T-helper 9 cell (primary cell): ENCODE measurements at regions not wholly inside any gene's neighbourhood (a gene's known extent, or its start where the extent isn't known, plus 50 kb on each side); places are given as distances from the start of the nearest gene placed in this dataset.

ENCODE experiments used
- DNase-seq: peaks from one replicate; pipeline ENCODE4 v3.0.0-alpha.2; 2020

DNA sequence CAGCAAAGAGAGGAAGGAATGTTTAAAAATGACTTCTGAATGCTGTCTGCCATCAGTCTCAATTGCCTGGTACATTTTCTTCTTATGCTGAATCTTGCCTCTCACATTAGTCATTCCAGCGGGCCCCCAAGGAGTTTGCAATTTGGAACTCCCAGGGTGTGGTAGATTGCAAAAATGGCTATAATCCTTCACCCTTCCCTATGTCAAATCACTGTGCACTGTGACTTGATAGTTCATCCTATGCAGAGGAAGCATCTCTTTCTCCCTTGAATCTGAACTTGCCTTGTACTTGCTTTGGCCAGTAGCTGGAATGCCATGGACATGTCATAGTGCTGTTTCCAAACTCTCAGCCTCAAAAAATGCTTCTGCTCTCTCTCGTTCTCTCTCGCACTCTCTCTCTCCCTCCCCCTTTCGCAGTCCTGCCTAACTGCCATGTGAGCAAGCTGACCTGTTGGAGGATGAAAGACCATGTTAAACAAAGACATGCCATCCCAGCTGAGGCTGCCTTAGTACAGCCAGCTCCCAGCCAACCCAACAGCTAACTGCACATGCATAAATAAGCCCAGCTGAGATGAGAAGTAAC is 284.0 kb upstream of the TLE4 start:
- DNase-seq = no peak

GRCh38 chr9:79289856-79290255 is 281.9 kb upstream of the TLE4 start:
- no peak for DNase-seq

GRCh38 chr9:79292731-79293280 is 279.0 kb upstream of the TLE4 start:
- no peak for DNase-seq

DNA sequence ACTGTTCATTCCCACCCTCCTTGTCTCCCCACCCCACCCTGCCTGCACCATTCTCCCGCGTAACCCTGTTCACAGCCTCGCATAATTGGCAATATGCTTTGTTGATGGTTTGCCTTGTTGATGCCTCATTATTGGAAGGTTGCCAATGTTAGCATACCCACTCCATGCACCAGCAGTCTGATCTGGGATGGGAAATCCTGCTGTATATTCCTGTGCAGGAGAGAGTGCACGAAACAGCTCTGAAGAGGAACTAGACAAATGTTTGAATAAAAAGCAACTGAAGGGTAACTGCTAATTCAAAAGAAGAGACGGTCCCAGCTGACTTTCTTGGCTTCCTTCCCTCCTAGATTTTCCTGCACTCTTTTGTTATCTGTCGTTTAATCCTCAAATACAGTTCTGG is 271.7 kb upstream of the TLE4 start:
- DNase-seq = no peak

GRCh38 chr9:79301085-79301484 is 270.7 kb upstream of the TLE4 start:
- no peak for DNase-seq

DNA sequence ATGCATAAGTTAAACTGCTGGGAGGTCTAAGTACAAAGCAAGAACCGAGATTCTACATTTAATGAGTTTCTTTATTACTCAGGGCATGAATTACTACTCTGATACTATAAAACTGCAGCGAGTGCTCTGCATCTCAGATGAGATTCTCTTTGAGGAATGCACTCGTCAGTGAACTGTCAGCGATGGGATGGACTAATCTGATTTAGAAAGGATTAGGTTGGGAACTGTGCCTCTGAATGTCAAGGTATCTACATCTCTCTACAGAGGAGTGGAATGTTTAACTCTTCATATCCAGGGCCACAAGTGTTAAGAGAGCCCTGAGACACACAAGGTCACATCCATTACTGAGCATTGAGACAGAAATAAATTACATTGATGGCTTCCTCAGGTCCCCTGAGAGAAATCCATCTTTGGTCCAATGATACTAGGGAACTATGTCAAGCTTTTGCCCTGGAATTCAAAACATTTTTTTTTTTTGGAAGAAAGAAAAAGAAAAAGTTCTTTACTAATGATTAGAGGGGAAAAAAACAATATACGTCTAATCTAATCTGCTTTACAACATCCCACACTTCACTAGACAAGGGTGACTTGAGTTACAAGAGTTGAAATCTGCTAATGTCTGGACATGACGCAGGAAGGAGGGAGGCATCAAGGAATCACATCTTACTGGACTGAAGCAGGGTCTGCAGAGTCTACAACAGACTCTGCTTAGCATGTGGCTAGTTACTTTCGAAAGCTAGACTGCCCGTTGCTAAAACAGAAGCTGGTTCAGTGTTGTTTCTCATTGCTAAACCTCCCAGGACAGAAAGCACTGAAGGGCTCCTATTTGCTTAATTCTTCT is 270.0 kb upstream of the TLE4 start:
- DNase-seq = no peak

- no peak for DNase-seq
These were observed 269.2 kb upstream of the TLE4 start for GRCh38 chr9:79302569-79302968.

- DNase-seq = no peak
These were observed 263.8 kb upstream of the TLE4 start for GRCh38 chr9:79308012-79308411.

- no peak for DNase-seq
These were observed 258.9 kb upstream of the TLE4 start for GRCh38 chr9:79312686-79313421.

DNA sequence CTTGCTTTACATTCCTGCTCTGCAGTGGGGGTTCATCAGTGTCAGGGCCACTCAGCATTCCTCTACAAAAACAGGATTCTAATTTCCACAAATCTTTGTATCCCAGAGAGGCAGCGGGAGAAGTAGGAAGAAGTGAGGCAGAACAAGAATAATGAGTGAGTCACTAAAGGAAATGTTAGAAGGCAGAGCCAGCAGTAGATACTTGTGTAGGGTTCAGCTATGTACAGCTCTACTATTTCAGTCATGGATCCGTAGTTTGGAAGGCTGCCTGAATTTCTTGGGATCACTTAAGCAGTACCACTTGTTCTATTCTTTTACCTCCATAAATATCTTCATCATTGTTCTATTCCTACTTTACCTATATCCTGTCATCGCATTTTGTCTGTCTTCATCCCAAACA is 246.3 kb upstream of the TLE4 start:
- no peak for DNase-seq

- no peak for DNase-seq
These were observed 241.9 kb upstream of the TLE4 start for GRCh38 chr9:79329861-79330260.

DNA sequence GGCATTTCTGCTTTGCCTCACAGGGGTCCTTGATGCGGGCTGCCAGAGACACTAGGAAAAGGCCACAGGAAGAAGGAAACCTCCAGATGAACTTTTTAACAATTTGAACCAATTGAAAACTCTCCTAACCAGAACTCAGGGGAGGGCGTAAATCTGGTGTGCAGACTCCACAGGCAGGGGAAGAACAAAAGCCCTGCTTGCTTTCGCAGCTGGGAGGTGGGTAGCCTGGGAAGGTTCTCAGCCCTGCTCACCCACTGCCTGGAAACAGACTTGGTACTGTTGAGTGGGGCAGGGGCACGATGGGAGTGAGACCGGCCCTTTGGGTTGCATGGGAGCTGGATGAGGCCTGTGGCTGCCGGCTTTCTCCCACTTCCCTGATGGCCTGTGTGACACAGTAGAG is 237.8 kb upstream of the TLE4 start:
- DNase-seq = no peak

- DNase-seq = no peak
These were observed 237.1 kb upstream of the TLE4 start for GRCh38 chr9:79334711-79335110.

- no peak for DNase-seq
These were observed 235.8 kb upstream of the TLE4 start for GRCh38 chr9:79335987-79336386.

DNA sequence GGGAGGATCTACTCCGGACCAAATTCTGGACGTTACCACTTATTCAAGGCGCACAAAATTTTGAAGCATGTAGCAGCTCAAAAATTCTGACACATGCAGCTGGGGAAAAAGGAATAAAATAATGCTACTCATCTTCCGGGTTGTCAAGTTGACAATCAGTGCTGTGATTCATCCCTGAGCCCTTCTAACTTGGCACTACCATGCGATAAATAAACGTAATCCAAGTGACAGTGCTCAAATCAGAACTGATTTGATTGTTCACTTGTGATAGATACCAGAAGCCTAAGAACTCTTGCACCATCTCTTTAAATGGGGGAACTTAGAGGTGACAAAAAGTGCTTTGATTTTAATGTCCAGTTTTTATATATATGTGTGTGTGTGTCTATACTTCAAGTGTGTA is 230.2 kb upstream of the TLE4 start:
- DNase-seq = no peak

- DNase-seq = no peak
These were observed 225.3 kb upstream of the TLE4 start for GRCh38 chr9:79346350-79347020.

- no peak for DNase-seq
These were observed 219.4 kb upstream of the TLE4 start for GRCh38 chr9:79352322-79352721.

DNA sequence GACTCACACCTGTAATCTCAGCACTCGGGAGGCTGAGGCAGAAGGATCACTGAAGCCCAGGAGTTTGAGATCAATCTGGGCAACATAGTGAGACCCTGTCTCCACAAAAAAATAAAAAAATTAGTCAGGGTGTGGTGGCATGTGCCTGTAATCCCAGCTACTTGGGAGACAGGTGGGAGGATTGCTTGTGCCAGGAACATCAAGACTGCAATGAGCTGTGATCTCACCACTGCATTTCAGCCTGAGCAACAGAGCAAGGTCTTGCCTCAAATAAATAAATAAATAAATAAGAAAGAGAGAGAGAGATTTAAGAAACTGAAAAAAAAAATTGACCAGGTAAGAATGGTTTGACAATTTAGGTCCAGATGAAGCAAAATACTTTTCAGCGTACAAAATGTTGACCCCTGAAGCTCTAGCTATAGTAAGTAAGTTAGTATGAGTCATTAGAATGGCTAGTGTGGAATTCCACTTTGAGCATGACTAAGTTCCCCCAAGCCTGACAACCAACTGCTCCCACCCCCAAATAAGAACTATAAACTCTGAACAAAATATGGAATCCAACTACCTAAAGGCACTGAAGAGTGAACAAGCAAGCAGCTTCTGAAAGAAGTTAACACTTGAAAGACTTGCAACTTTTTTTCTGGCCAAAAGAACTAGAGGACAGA is 217.8 kb upstream of the TLE4 start:
- DNase-seq = no peak

- DNase-seq = no peak
These were observed 214.6 kb upstream of the TLE4 start for GRCh38 chr9:79357194-79357593.

- no peak for DNase-seq
These were observed 214.1 kb upstream of the TLE4 start for GRCh38 chr9:79357616-79358015.

GRCh38 chr9:79360387-79361347 is 211.1 kb upstream of the TLE4 start:
- no peak for DNase-seq
